SK-N-SH (cell line): ENCODE measurements at regions not wholly inside any gene's neighbourhood (a gene's known extent, or its start where the extent isn't known, plus 50 kb on each side); places are given as distances from the start of the nearest gene placed in this dataset.

Source experiments
- CTCF ChIA-PET: fragments of 300-600, 350-600 bp; formaldehyde crosslinking; extraction: SDS; loops from one replicate; lab custom pipeline; 2021; lab: Yijun Ruan, JAX
- POLR2A ChIA-PET: fragments of 350-600 bp; sonication (Branson Sonifier 250); formaldehyde crosslinking; extraction: SDS; loops from one replicate; lab custom pipeline; 2020; ENCODE audit warnings: antibody characterized with exemption, inconsistent platforms; lab: Yijun Ruan, JAX
- DNase-seq: peaks from one replicate; pipeline ENCODE4 v3.0.0; 2012
- H2AFZ ChIP-seq: fragments of 200-600 bp; sonication (generic); 2 replicates; pipeline ENCODE4 v1.8.1; 2016; ENCODE audit warnings: antibody characterized with exemption, mild to moderate bottlenecking, low read depth
- H3F3A ChIP-seq: fragments of 200-600 bp; sonication (generic); replicated peaks from 2 replicates; pipeline ENCODE3; 2016; ENCODE audit warnings: antibody characterized with exemption, mild to moderate bottlenecking; ENCODE audit not compliant: insufficient read depth
- H3K27ac ChIP-seq, 2 experiments: fragments of 200-500 bp in 1 of 2; fragments of 200-600 bp in 1 of 2; sonication (Bioruptor generic) in 1 of 2; sonication (generic), shearing (Covaris generic) in 1 of 2; 2 replicates each; pipeline versions ENCODE4 v1.5.1 to v1.6.1; 2014 to 2016; ENCODE audit warnings: low read depth in 2 of 2, inconsistent platforms in 1 of 2, low read length in 1 of 2, mild to moderate bottlenecking in 1 of 2, mixed read lengths in 1 of 2
- H3K27me3 ChIP-seq: fragments of 200-600 bp; sonication (generic), shearing (Covaris generic); 2 replicates; pipeline ENCODE4 v1.6.1; 2016; ENCODE audit warnings: mixed run types; ENCODE audit not compliant: insufficient read depth
- H3K36me3 ChIP-seq, 2 experiments: fragments of 200-500 bp in 1 of 2; fragments of 200-600 bp in 1 of 2; sonication (Bioruptor generic) in 1 of 2; sonication (generic) in 1 of 2; replicated peaks in 1 of 2; 2 replicates each; pipeline versions ENCODE3 to v1.5.1; 2014 to 2016; ENCODE audit warnings: low read length in 1 of 2, mild to moderate bottlenecking in 1 of 2; ENCODE audit not compliant: insufficient read depth in 2 of 2, control insufficient read depth in 1 of 2
- H3K4me1 ChIP-seq, 2 experiments: fragments of 200-500 bp in 1 of 2; fragments of 200-600 bp in 1 of 2; sonication (Bioruptor generic) in 1 of 2; sonication (generic), shearing (Covaris generic) in 1 of 2; 2 replicates each; pipeline versions ENCODE4 v1.5.1 to v1.6.1; 2014 to 2016; ENCODE audit warnings: low read depth in 1 of 2, low read length in 1 of 2, mixed run types in 1 of 2; ENCODE audit not compliant: insufficient read depth in 2 of 2, control insufficient read depth in 1 of 2
- H3K4me2 ChIP-seq: fragments of 200-600 bp; sonication (generic), shearing (Covaris generic); 2 replicates; pipeline ENCODE4 v1.6.1; 2017; ENCODE audit warnings: mixed run types
- H3K4me3 ChIP-seq, 2 experiments: fragments of 200-500 bp in 1 of 2; fragments of 200-600 bp in 1 of 2; sonication (Bioruptor generic) in 1 of 2; sonication (generic), shearing (Covaris generic) in 1 of 2; 2 replicates each; pipeline versions ENCODE4 v1.5.1 to v1.8.1; 2014 to 2016; ENCODE audit warnings: low read depth in 2 of 2, inconsistent platforms in 1 of 2, low read length in 1 of 2, mild to moderate bottlenecking in 1 of 2, mixed read lengths in 1 of 2, moderate library complexity in 1 of 2
- H3K79me2 ChIP-seq: fragments of 200-600 bp; sonication (generic); 2 replicates; pipeline ENCODE4 v1.8.1; 2017; ENCODE audit warnings: mild to moderate bottlenecking; ENCODE audit not compliant: insufficient read depth
- H3K9ac ChIP-seq: fragments of 200-600 bp; sonication (generic); 2 replicates; pipeline ENCODE4 v1.6.1; 2017; ENCODE audit warnings: mixed run types
- H3K9me2 ChIP-seq: fragments of 200-600 bp; sonication (generic); 2 replicates; pipeline ENCODE4 v1.6.1; 2017; ENCODE audit warnings: mixed run types
- H3K9me3 ChIP-seq: fragments of 200-600 bp; sonication (generic); 2 replicates; pipeline ENCODE4 v1.6.1; 2017; ENCODE audit warnings: mixed run types, mild to moderate bottlenecking, moderate library complexity
- H4K20me1 ChIP-seq: fragments of 200-600 bp; sonication (generic); 2 replicates; pipeline ENCODE4 v1.6.1; 2017; ENCODE audit warnings: mild to moderate bottlenecking, mixed run types; ENCODE audit not compliant: insufficient read depth
- CHD2 ChIP-seq: fragments of 150-350 bp; IDR thresholded peaks from 2 replicates; pipeline ENCODE4 v1.6.1; 2018; ENCODE audit warnings: low read length; ENCODE audit not compliant: partially characterized antibody
- EP300 ChIP-seq, 2 experiments: IDR thresholded peaks; 2 replicates each; pipeline versions ENCODE4 v1.4.0 to v1.6.1; 2012; ENCODE audit warnings: borderline replicate concordance in 1 of 2, low read depth in 1 of 2, low read length in 1 of 2
- EZH2phosphoT487 ChIP-seq: fragments of 200-600 bp; sonication (generic); IDR thresholded peaks from 2 replicates; pipeline ENCODE4 v1.6.1; 2017; ENCODE audit warnings: low read depth, mixed run types, mild to moderate bottlenecking, antibody characterized with exemption, moderate library complexity, borderline replicate concordance
- FOSL2 ChIP-seq: IDR thresholded peaks from 2 replicates; pipeline ENCODE4 v1.4.0; 2012; ENCODE audit warnings: low read depth, mild to moderate bottlenecking, moderate library complexity, borderline replicate concordance
- FOXJ3 ChIP-seq: sonication (generic); formaldehyde crosslinking; IDR thresholded peaks from 2 replicates; pipeline ENCODE4 v1.5.1; 2020; ENCODE audit warnings: mild to moderate bottlenecking, missing genetic modification reagents
- GABPA ChIP-seq: IDR thresholded peaks from 2 replicates; pipeline ENCODE4 v1.4.0; 2012; ENCODE audit warnings: low read depth, mild to moderate bottlenecking
- GATA2 ChIP-seq: sonication (generic); formaldehyde crosslinking; IDR thresholded peaks from 2 replicates; pipeline ENCODE4 v1.5.0; 2020; ENCODE audit warnings: mild to moderate bottlenecking, missing genetic modification reagents
- IRF3 ChIP-seq: fragments of 150-350 bp; IDR thresholded peaks from 2 replicates; pipeline ENCODE4 v1.6.1; 2016; ENCODE audit warnings: mild to moderate bottlenecking, low read depth, low read length
- JUND ChIP-seq: IDR thresholded peaks from 2 replicates; pipeline ENCODE4 v1.4.0; 2012
- NFIC ChIP-seq: IDR thresholded peaks from 2 replicates; pipeline ENCODE4 v1.4.0; 2012; ENCODE audit warnings: borderline replicate concordance
- NRF1 ChIP-seq: IDR thresholded peaks from 2 replicates; pipeline ENCODE4 v1.6.1; 2012; ENCODE audit warnings: low read depth, mild to moderate bottlenecking, low read length
- PBX3 ChIP-seq: IDR thresholded peaks from 2 replicates; pipeline ENCODE4; 2012
- POLR2AphosphoS5 ChIP-seq: IDR thresholded peaks from 2 replicates; pipeline ENCODE4 v1.6.1; 2012; ENCODE audit warnings: low read depth, low read length
- RAD21 ChIP-seq: IDR thresholded peaks from 2 replicates; pipeline ENCODE4 v1.6.1; 2012; ENCODE audit warnings: mild to moderate bottlenecking, low read length
- RCOR1 ChIP-seq: fragments of 150-350 bp; IDR thresholded peaks from 2 replicates; pipeline ENCODE4 v1.6.1; 2017; ENCODE audit warnings: antibody characterized with exemption, low read length
- RFX5 ChIP-seq: IDR thresholded peaks from 2 replicates; pipeline ENCODE4 v1.6.1; 2012; ENCODE audit warnings: mild to moderate bottlenecking, improper control_type of control experiment, low read length
- SIN3A ChIP-seq: IDR thresholded peaks from 2 replicates; pipeline ENCODE4 v1.6.1; 2012; ENCODE audit warnings: low read depth, mild to moderate bottlenecking, low read length, moderate library complexity, borderline replicate concordance
- SMC3 ChIP-seq: IDR thresholded peaks from 2 replicates; pipeline ENCODE4 v1.6.1; 2012; ENCODE audit warnings: low read depth, low read length, improper control_type of control experiment
- TAF1 ChIP-seq: IDR thresholded peaks from 2 replicates; pipeline ENCODE4 v1.6.1; 2012; ENCODE audit warnings: low read depth, mild to moderate bottlenecking, low read length, moderate library complexity, borderline replicate concordance
- TEAD4 ChIP-seq: IDR thresholded peaks from 2 replicates; pipeline ENCODE4 v1.4.0; 2012; ENCODE audit warnings: mild to moderate bottlenecking, borderline replicate concordance; ENCODE audit not compliant: insufficient read depth
- USF2 ChIP-seq: fragments of 150-350 bp; IDR thresholded peaks from 2 replicates; pipeline ENCODE4 v1.6.1; 2017; ENCODE audit warnings: antibody characterized with exemption, low read length, low read depth, borderline replicate concordance
- YY1 ChIP-seq: IDR thresholded peaks from 2 replicates; pipeline ENCODE4 v1.4.0; 2012; ENCODE audit warnings: low read depth, mild to moderate bottlenecking
- WGBS: methylation state at CpG from one replicate; pipeline ENCODE4 v1.1.6; 2017; ENCODE audit warnings: low lambda C conversion rate; 5-methylcytosine and 5-hydroxymethylcytosine counted together
- TF ChIP-seq, protein P1 (sequence below): IDR thresholded peaks from 2 replicates; pipeline ENCODE4 v1.6.1; 2012; ENCODE audit warnings: mild to moderate bottlenecking, low read depth, low read length, moderate library complexity

DNA sequence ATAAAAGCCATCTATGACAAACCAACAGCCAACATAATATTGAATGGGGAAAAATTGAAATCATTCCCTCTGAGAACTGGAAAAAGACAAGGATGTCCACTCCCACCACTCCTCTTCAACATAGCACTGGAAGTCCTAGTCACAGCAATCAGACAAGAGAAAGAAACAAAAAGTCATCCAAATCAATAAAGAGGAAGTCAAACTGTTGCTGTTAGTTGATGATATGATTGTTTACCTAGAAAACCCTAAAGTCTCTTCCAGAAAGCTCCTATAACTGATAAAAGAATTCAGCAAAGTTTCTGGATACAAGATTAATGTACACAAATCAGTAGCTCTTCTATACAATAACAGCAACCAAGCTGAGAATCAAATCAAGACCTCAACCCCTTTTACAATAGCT, 285.1 kb upstream of the PHF14 start:
- no peak overlapping the region for H3K27ac ChIP-seq
- H2AFZ ChIP-seq: no peak overlapping the region
- H3K79me2 ChIP-seq: no peaks in the 10 kb centered on the region
- DNase-seq: no peak
- no peaks in the 10 kb centered on the region for H3K9me2 ChIP-seq
- no peak overlapping the region for H3K4me2 ChIP-seq
- TF ChIP-seq EP300 (IDR thresholded peaks at IDR 0.05; ENCODE audit: borderline replicate concordance in 1 of 2, low read depth in 1 of 2, low read length in 1 of 2) (no peak), PBX3 (no peak), IRF3 (no peak), TAF1 (no peak), RCOR1 (no peak), NRF1 (no peak), FOSL2 (no peak), FOXJ3 (no peak), SMC3 (no peak), RAD21 (no peak), CHD2 (no peak)
- ChIA-PET POLR2A (no interaction called here), CTCF (interaction anchor here (0.6 kb wide), 1 partner anchor 1438 kb away, joined by 3 read pairs; no protein-coding TSS in a partner anchor)
- H3K4me3 ChIP-seq: no peak overlapping the region
- no peaks in the 10 kb centered on the region for H3K4me1 ChIP-seq
- H3F3A ChIP-seq: no peaks in the 10 kb centered on the region
- no peaks in the 10 kb centered on the region for H3K27me3 ChIP-seq
- no peaks in the 10 kb centered on the region for H3K9me3 ChIP-seq
- no peak overlapping the region for H3K9ac ChIP-seq
- no peaks in the 10 kb centered on the region for H3K36me3 ChIP-seq
- no peaks in the 10 kb centered on the region for H4K20me1 ChIP-seq

- Histone ChIP-seq H3K27ac (no peak overlapping the region), H3K9me2 (no peaks in the 10 kb centered on the region), H3K27me3 (no peaks in the 10 kb centered on the region), H3K9ac (no peak overlapping the region), H4K20me1 (no peaks in the 10 kb centered on the region), H3K4me3 (no peak overlapping the region), H3F3A (no peaks in the 10 kb centered on the region), H3K36me3 (no peaks in the 10 kb centered on the region), H3K4me1 (no peaks in the 10 kb centered on the region), H3K79me2 (no peaks in the 10 kb centered on the region), H3K4me2 (no peak overlapping the region), H3K9me3 (0 out of 2 replicates have a peak, but pooled peaks cover 10% of the 10 kb centered on the region), H2AFZ (no peak overlapping the region)
- ChIA-PET CTCF (interaction anchor here (1.0 to 2.0 kb wide), 2 partner anchors 8 to 12 kb away, joined by 3 to 5 read pairs; no protein-coding TSS in a partner anchor), POLR2A (no interaction called here)
- WGBS: 60% methylated on average over 5 of the region's 5 CpGs
- no peak for DNase-seq
- TF ChIP-seq POLR2AphosphoS5 (no peak), GATA2 (no peak), CHD2 (no peak), USF2 (no peak), SMC3 (no peak), YY1 (no peak), RCOR1 (no peak), JUND (no peak), RFX5 (no peak), NFIC (no peak), SIN3A (no peak), EZH2phosphoT487 (no peak), GABPA (no peak), TEAD4 (no peak), TAF1 (no peak)
- TF ChIP-seq, protein P1, sequence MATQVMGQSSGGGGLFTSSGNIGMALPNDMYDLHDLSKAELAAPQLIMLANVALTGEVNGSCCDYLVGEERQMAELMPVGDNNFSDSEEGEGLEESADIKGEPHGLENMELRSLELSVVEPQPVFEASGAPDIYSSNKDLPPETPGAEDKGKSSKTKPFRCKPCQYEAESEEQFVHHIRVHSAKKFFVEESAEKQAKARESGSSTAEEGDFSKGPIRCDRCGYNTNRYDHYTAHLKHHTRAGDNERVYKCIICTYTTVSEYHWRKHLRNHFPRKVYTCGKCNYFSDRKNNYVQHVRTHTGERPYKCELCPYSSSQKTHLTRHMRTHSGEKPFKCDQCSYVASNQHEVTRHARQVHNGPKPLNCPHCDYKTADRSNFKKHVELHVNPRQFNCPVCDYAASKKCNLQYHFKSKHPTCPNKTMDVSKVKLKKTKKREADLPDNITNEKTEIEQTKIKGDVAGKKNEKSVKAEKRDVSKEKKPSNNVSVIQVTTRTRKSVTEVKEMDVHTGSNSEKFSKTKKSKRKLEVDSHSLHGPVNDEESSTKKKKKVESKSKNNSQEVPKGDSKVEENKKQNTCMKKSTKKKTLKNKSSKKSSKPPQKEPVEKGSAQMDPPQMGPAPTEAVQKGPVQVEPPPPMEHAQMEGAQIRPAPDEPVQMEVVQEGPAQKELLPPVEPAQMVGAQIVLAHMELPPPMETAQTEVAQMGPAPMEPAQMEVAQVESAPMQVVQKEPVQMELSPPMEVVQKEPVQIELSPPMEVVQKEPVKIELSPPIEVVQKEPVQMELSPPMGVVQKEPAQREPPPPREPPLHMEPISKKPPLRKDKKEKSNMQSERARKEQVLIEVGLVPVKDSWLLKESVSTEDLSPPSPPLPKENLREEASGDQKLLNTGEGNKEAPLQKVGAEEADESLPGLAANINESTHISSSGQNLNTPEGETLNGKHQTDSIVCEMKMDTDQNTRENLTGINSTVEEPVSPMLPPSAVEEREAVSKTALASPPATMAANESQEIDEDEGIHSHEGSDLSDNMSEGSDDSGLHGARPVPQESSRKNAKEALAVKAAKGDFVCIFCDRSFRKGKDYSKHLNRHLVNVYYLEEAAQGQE: no peak
Measured at GRCh38 chr7:10696064-10696463, 277.6 kb upstream of the PHF14 start.
